ENCODE measurements at regions not wholly inside any gene's neighbourhood (a gene's known extent, or its start where the extent isn't known, plus 50 kb on each side); places are given as distances from the start of the nearest gene placed in this dataset.

DNA sequence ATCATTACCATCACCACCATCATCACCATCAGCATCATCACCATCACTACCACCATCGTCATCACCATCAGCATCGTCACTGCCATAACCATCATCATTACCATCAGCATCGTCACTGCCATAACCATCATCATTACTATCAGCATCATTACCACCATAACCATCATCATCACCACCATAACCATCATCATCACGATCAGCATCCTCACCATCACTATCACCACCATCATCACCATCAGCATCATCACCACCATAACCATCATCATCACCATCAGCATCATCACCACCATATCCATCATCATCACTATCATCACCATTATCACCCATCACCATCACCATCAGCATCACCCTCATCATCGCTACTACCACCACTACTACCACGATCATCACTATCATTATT is 493.9 kb upstream of the TBX3 start:
- no peak for DNase-seq (ENCODE audit: low read depth in 2 of 2)

DNA sequence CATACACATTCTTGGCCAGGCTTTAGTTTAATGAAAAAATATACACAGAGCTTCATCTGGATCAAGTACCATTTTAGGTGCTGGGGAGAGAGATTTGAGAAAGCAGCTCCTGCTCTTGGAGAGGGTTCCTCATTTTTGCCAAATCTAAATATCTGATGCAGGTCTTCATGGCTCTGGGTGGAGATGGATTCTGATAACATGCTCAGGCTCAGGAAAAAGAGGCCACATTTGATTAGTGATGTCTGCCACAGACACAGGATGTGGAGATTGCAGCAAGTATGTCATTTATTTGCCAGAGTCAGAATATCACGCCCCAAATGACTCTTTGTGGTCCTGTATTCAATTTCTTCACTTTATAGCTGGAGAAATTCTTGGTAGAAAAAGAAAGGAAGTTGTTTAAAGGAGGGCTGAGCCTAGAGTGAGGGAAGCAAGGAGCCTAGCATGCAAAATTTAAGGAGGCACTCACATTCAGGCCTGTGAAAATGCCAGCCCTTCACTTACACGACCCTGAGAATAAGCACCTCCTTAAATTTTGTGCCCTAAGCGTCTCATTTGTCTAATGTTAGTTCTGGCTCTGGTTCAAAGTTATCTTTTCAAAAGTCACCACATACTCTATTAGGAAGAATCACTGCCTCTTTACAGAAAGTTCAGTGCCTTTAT is 492.9 kb upstream of the TBX3 start:
- no peak for DNase-seq (ENCODE audit: low read depth in 2 of 2)

DNA sequence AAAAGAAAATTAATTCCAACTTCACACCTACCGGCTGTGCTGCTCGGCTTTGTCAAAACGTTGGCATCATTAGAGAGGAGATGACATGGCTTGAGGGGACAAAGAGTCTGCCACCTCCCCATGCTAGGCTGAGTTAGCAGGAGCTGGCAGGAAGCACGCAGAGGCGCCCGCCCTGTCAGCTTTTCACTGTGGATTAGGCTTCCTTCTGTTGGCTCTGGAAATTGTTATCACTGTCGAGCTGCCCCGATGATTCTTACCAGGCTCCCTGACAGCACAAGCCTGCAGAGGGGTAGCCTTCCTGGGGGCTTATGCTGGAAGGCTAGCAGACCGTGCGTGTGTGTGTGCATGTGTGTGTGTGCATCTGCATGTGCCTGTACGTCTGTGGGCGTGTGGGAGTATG is 490.9 kb upstream of the TBX3 start:
- DNase-seq (ENCODE audit: low read depth in 2 of 2): no peak

DNA sequence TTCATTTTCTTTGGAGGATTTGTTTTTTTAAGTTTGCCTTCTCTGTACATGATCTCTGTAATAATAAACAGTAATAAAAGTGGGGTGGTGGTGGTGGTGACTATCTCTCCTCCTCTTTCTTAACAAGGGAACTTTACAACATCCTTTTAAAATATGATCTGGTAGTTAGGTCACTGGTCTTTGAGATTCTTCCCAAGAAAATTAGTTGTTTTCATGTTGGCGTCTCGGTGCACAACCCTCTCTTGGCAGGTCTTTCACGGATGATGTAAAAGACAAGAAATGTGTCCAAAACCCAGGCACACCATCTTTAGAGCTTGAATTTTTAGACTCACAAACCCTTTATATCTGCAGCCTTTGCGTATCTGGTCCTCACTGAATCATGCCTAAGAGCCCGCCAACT is 488.5 kb upstream of the TBX3 start:
- DNase-seq (ENCODE audit: low read depth in 2 of 2): no peak

DNA sequence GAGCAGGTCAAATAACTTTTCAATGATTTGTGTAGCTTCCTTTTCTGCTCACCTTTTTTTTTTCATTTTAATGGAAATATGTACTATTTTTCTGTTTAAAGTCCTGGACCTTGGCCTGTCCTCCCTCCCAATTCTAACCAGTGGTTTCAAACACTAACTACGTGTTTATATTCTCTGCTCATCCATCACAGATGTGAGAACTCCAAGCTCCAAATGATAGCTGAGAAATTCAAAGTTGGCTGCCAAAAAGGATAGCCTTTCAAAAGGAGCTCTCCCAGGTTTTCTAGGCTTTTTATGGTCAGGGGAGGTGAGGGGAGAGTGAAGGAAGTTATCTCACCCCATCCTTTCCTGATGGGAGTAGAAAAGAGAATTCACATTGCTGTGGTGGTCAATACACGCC is 486.0 kb upstream of the TBX3 start:
- DNase-seq (ENCODE audit: low read depth in 2 of 2): no peak

GRCh38 chr12:115166698-115167315 is 482.8 kb upstream of the TBX3 start:
- DNase-seq (ENCODE audit: low read depth in 2 of 2): no peak

DNA sequence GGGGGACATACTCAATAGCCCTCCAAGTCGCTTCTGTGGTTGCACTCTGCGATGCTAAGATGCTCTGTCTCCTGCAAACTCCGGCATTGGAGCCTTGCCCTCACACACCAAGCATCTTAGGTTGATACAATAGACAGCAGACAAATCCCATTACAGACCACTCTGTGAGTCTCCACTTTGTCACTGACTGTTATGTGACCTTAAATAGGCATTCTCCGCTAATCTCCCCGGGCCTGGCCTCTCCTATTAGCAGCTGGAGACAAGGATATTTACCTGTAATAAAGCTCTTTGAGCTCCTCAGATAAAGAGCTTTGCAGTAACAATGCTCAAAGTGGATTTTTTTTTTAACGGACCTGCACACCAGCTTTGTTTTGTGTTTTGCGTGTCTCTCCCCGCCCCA is 479.7 kb upstream of the TBX3 start:
- no peak for DNase-seq (ENCODE audit: low read depth in 2 of 2)

- no peak for DNase-seq (ENCODE audit: low read depth in 2 of 2)
Observed at GRCh38 chr12:115160271-115161128, 476.5 kb upstream of the TBX3 start.

DNA sequence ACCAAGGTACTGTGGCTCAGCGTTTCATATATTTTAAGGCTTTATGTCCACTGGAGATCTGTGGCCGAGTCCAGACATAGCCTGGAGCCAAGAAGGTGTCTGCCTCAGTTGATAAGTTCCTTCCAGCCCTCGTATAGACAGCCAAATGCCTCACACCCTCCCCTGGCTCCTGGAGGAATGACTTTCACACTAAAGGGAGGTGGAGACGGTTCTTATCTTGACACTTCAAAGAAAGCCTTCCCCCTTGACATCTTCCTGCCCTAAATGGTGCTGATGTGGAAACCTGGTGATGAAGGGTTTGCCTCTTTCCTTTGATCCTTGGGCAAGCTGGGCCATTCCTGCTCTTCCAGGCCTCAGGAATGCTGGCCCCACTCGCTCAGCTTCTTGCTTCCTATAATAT is 474.8 kb upstream of the TBX3 start:
- DNase-seq (ENCODE audit: low read depth in 2 of 2): no peak

- DNase-seq (ENCODE audit: low read depth in 2 of 2): no peak
Observed at GRCh38 chr12:115155665-115156645, 472.0 kb upstream of the TBX3 start.

DNA sequence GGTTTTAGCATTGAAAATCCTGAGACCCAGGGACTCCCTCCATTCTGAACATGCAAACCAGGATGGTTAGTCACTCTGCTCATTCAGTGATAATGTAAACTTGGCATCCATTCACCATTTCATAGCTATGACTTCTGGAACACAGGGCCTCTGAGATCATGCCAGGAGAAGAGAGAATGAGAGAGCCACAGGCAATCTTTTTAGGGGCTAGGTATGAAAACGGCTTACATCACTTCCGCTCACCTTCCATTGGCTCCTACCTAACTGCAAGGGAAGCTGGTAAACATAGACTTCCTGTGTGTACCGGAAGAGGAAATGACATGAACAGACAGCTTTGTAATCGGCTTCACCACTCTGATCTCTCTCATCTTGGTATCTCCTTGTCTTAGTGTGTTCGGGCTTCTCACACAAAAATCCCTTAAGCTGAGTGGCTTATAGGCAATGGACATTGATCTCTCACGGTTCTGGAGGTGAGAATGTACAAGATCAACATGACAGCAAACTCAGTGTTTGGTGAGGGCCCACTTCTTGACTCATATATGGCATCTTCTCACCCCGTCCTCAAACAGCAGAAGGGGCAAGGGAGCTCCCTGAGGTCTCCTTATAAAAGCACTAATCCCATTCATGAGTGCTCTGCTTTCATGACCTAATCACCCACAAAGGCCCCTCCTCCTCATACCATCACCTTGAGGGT is 465.9 kb upstream of the TBX3 start:
- no peak for DNase-seq (ENCODE audit: low read depth in 2 of 2)

DNA sequence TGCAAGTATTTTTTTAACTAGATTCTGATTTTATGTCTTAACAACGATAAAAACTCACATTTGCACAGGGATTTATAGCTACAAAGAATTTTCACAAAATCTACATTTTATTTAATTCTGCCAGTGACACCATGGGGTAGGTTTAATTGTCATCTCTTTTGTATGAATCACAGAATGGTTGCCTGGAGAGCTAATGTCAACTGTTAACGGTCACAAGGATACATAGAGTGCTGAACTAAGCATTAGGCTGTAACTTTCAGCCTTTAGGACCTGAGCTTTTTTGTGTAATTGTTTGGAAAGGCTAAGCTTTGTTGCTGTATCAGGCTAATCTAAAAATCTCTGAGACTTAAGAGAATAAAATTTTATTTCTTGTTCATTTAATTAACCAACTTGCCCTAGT is 465.3 kb upstream of the TBX3 start:
- DNase-seq (ENCODE audit: low read depth in 2 of 2): no peak

DNA sequence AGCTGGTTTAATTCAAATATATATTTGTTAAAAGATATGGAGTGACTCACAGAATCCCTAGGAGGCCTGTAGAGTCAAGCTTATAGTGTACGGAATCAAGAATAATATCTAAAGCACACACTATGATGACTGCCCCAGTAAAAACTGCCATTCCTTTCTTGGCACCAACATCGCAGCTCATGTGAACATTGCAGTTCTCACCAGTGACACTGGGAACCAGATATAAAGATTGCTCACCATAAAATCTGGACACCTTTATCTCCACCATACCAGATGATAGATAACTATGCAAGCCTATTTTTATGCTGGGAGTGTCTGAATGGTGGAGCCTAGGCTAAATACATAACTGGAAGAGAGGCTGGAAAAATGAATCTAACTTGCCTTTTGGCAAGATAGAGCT is 463.9 kb upstream of the TBX3 start:
- no peak for DNase-seq (ENCODE audit: low read depth in 2 of 2)

DNA sequence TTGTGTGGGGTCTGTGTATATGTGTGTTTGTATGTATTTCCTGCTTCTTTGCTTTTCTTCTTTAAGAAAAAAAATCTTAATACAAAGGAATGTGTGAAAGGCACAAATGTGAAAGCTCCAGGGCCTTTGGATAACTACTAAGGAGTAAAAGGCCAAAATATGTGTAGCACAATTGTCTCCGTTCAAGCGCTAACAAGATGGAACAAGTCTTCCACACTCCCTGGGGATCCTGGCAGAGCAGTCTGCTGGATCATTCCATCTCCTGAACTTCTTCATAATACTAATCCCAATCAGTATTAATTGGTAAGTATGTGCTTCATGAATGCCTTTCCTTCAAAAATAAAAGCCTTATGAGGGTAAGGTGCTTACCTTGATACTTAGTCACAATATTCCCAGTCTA is 462.5 kb upstream of the TBX3 start:
- no peak for DNase-seq (ENCODE audit: low read depth in 2 of 2)

DNA sequence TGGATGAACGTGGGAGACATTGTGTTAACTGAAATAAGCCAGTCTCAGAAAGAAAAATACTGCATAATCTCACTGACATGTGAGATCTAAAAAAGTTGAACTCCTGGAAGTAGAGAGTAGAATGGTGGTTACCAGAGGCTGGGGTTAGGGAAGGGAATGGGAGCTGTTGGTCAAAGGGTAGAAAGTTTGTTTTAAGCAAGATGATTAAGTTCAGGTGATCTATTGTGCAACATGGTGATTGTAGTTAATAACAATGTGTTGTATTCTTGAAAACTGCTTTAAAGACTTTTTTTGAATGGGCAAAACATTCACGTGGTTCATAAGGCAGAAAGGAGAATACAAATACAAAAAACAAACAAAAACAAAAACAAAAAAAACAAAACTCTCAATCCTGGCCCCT is 460.4 kb upstream of the TBX3 start:
- DNase-seq (ENCODE audit: low read depth in 2 of 2): no peak

GRCh38 chr12:115140981-115141655 is 457.1 kb upstream of the TBX3 start:
- DNase-seq (ENCODE audit: low read depth in 2 of 2): no peak

GRCh38 chr12:115137812-115138521 is 454.0 kb upstream of the TBX3 start:
- DNase-seq (ENCODE audit: low read depth in 2 of 2): no peak

GRCh38 chr12:115135800-115136211 is 451.8 kb upstream of the TBX3 start:
- no peak for DNase-seq (ENCODE audit: low read depth in 2 of 2)

DNA sequence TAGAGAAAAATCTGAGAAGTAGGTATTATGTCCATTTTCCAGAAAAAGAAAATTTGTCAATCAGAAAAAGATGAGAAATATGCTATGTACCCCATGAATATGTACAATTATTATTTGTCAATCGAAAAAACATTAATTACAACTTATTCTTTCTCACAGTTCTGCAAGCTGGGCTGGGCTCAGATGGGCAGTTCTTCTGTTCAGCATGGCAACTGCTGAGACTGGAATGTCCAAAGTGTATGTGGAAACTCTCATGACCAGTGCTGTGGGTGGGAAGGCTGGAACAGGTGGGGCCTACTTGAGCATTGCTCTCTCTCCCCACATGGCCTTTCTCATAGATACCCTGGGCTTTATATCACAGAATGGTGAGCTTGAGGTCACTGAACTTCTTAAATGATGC is 450.3 kb upstream of the TBX3 start:
- DNase-seq (ENCODE audit: low read depth in 2 of 2): no peak

- no peak for DNase-seq (ENCODE audit: low read depth in 2 of 2)
Observed at GRCh38 chr12:115132905-115133304, 448.9 kb upstream of the TBX3 start.

All from stimulated activated CD4-positive, alpha-beta T cell treated with anti-CD3 and anti-CD28 coated beads, Interleukin-15, amount 100 ng/mL, for 48 hours (primary cell).